NCI-H146 treated with DMSO at 0.1 percent for 48 hours (cell line): ENCODE measurements at regions not wholly inside any gene's neighbourhood (a gene's known extent, or its start where the extent isn't known, plus 50 kb on each side); places are given as distances from the start of the nearest gene placed in this dataset.

Experiments
- DNase-seq: peaks from one replicate; lab custom pipeline; 2025; ENCODE audit not compliant: unreplicated experiment; lab: John Stamatoyannopoulos, UW

GRCh38 chr5:6806668-6807067 is 93.4 kb downstream of the TENT4A start:
- no peak for DNase-seq

GRCh38 chr5:6808462-6808861 is 95.2 kb downstream of the TENT4A start:
- DNase-seq: no peak

- no peak for DNase-seq
Measured at GRCh38 chr5:6810641-6811405, 97.6 kb downstream of the TENT4A start.

- no peak for DNase-seq
Measured at GRCh38 chr5:6812091-6812490, 98.9 kb downstream of the TENT4A start.

- no peak for DNase-seq
Measured at GRCh38 chr5:6812800-6813731, 99.8 kb downstream of the TENT4A start.

GRCh38 chr5:6814816-6815215 is 101.6 kb downstream of the TENT4A start:
- no peak for DNase-seq

GRCh38 chr5:6818594-6819511 is 105.6 kb downstream of the TENT4A start:
- DNase-seq: no peak

GRCh38 chr5:6819521-6819920 is 106.3 kb downstream of the TENT4A start:
- no peak for DNase-seq

GRCh38 chr5:6820851-6821479 is 107.7 kb downstream of the TENT4A start:
- no peak for DNase-seq

GRCh38 chr5:6822068-6822467 is 108.8 kb downstream of the TENT4A start:
- DNase-seq: no peak

GRCh38 chr5:6822556-6823343 is 109.5 kb downstream of the TENT4A start:
- DNase-seq: no peak

- DNase-seq: no peak
Measured at GRCh38 chr5:6823996-6824395, 110.8 kb downstream of the TENT4A start.

- DNase-seq: no peak
Measured at GRCh38 chr5:6825678-6826244, 112.5 kb downstream of the TENT4A start.

GRCh38 chr5:6826756-6827155 is 113.5 kb downstream of the TENT4A start:
- DNase-seq: no peak

GRCh38 chr5:6827526-6828219 is 114.4 kb downstream of the TENT4A start:
- no peak for DNase-seq

GRCh38 chr5:6829150-6829784 is 116.0 kb downstream of the TENT4A start:
- DNase-seq: no peak

- no peak for DNase-seq
Measured at GRCh38 chr5:6830643-6831239, 117.5 kb downstream of the TENT4A start.
